RPMI7951 (cell line): ENCODE measurements at regions not wholly inside any gene's neighbourhood (a gene's known extent, or its start where the extent isn't known, plus 50 kb on each side); places are given as distances from the start of the nearest gene placed in this dataset.

Experiments used
- DNase-seq: peaks from one replicate; pipeline ENCODE4 v3.0.0-alpha.2; 2012; ENCODE audit warnings: low read depth

DNA sequence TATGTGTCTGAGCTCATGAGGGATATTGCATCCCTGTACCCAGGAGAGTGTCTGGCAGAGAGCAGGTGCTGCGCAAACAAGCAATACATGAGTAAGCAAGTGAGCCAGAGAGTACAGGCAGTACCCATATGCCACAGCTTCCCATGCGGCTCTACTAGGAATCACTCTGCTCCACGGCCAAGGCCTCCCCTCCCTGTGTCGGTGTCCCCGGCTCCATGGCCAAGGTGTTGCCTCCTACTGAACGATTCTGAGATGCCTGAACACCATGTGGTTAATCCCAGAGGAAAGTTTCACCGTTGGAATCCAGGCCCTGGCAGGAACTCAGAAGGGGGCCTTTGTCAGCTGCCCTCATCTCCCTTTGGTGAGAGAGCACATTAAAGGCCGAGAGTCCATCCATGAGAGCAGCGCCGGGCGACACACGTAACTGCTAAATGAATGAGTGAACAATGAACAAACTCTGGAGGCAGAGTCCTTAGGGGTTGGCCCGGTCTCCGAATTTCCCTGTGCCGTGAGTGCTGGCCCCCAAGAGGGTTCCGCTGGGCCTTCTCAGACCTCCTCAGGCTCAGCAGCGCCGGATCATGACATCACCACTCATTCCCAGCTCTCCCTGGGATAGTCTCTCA, 136.0 kb upstream of the FAM20C start:
- DNase-seq = no peak

DNA sequence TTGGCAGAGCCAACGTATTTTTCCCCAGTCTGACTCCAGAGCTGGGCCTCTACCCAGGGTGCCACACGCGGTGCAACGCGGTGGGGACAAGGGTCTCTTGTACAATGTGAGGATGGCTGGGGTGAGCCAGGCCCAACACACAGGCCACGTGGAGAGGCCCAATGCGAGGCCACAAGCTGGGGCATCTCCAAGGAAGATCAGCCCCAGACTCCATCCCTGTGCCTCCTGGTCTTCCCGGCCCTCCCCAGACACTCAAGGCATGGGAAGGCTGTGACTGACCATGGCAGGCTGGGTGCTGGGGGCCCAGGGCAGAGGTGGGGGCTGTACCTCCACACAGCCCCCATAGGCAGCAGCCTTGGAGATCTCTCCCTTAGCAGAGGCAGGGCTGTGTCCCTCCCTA, 135.3 kb upstream of the FAM20C start:
- DNase-seq = no peak

- peak; percentile 63 for DNase-seq
These were observed 134.7 kb upstream of the FAM20C start for GRCh38 chr7:57482-58255.

DNA sequence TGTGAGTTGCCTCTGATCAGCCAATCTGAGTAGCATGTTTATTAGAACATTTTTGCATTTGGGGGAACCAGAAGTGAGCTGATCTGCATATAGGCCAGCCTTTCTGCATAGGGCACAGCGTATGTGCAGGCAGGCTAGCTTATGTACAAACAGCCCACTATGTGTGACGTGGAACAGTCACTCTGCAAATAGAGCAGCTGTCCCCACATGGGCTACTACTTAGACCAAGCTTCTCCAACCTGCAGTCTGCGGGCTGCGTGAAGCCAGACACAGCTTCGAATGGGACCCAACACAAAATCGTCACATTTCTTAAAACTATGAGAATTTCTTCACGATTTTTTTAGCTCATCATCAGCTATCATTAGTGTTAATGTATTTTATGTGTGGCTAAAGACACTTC, 134.1 kb upstream of the FAM20C start:
- DNase-seq = no peak

GRCh38 chr7:59079-60016, 133.0 kb upstream of the FAM20C start:
- DNase-seq = no peak

DNA sequence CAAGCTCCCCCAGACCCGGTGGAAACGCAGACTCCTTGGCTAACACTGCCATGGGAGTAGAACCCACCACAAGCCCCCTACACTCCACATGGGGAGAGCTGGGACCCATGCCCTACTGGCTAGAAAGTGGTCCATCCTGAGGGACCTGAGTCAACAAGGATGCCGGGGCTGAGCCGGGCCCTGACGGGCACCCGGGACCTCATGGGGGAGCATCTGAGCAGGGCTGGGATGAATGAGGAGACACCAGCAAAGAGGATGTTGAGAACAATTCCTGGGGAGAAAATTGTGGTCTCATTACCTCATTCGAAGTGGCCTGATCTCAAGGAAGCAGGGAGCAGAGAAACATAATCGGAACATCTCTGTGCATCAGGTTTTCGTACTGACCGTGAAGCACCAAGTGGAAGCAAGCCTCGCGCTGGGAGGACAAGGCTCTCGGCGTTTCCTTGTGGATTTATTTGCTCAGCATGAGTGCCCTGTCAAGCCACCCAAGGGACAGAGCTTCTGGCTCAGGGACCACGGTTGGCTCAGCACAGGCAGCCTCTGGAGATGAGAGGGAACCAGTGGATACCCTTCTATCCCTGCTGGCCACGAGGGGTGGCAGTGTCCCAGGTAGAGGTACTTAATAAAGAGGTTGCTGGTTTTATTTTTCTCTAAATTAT, 132.2 kb upstream of the FAM20C start:
- DNase-seq = no peak

GRCh38 chr7:60706-61105, 131.7 kb upstream of the FAM20C start:
- no peak for DNase-seq

DNA sequence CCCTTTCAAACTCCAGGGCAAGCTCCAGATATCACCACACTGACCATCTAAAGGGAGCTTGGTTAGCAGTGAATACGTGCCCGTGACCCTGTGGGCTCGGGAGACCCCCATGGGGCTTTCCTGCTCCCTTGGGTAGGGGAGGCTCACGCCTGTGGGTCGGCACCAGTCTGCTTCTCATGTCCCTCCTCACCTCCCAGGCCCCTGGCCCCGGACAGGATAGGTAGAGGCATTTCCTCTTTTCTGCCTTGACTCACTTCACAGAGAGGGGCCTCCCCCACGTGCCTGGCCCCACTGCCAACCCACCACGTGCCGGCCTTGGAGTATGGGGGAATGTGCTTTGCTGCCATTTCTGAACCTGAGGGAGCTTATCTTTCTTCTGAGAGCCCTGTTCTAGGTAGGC, 131.3 kb upstream of the FAM20C start:
- DNase-seq = no peak

GRCh38 chr7:61576-62360, 130.6 kb upstream of the FAM20C start:
- DNase-seq = no peak

DNA sequence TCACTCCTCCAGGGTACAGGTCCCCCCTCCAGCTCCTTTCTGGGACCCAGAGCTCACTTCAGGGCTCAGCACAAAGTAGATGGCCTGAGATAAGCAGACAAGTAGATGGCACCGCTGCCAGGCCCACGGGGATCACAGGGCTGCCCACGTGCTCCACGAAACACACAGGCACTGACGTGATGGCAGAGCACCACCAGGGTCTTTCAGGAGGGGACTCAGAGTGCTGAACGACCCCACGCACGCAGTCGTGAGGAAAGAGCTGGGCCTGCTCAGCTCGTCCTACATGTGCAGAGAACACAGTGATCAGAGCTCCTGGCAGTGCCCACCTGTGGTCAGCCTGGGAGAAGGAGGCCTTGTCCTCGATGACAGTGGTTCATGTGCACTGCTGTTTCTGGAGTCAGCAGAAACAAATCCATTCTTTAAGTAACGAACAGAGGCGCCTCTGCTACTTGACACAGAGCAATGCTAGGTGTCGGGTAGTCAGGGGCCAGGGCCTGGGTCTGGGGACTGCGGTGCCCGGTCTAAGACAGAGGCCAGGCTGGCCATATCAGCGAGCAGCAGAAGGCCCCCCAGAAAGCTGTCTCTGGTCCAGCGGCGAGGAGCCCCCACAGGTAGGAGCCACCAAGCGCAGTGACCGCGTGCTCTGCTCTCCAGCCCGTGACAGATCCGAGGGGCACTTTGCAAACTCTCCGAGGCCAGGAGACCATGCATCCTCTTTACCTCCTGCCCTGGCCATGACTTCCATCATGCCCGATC, 129.8 kb upstream of the FAM20C start:
- DNase-seq = no peak

- DNase-seq = no peak
These were observed 129.3 kb upstream of the FAM20C start for GRCh38 chr7:63117-63480.

- DNase-seq = no peak
These were observed 128.8 kb upstream of the FAM20C start for GRCh38 chr7:63521-64021.

- DNase-seq = peak; percentile 80
These were observed 128.1 kb upstream of the FAM20C start for GRCh38 chr7:64098-64915.

DNA sequence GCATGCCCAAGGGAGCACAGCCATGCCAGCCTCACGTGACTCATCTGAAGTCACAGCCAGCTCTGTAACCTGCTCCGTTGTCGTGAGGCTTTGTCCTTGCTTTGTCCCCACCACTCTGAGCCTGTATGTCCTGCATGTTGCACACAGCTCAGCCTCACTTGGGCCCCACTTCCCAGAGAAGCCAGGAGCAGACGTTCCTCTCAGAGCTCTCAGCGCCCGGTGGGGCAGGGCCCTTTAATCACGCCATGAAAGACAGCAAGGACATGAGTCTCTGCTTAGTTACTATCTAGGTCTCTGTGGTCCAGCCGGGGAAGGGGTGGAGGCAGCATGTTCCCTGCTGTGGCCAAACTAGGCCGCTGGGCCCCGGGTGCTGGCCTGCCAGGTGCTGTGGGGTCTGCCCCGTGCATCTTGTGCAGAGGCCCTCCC, 127.4 kb upstream of the FAM20C start:
- peak; percentile 47 for DNase-seq

- DNase-seq = peak; percentile 74
These were observed 126.8 kb upstream of the FAM20C start for GRCh38 chr7:65554-65953.

- DNase-seq = no peak
These were observed 126.1 kb upstream of the FAM20C start for GRCh38 chr7:66296-66695.

DNA sequence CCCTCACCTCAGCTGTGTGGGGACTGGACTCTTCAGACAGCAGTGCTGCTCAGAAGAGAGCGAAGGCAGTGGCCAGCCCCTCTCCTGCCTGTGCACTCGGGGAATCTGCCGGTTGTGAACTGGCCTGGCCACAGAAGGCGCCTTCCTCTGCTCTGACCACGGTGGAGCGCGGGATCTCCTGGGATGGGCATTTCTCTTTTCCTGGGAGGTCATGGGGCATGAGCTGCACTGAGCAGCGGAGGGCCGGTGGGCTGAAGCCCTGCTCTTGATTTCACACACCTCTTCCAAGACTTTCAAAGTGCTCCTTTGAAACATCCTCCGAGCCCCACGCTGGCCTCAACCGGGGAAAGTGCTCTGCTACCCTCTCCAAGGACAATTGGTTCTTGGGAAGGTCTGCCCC, 125.6 kb upstream of the FAM20C start:
- DNase-seq = no peak

GRCh38 chr7:67661-68395, 124.5 kb upstream of the FAM20C start:
- DNase-seq = no peak

DNA sequence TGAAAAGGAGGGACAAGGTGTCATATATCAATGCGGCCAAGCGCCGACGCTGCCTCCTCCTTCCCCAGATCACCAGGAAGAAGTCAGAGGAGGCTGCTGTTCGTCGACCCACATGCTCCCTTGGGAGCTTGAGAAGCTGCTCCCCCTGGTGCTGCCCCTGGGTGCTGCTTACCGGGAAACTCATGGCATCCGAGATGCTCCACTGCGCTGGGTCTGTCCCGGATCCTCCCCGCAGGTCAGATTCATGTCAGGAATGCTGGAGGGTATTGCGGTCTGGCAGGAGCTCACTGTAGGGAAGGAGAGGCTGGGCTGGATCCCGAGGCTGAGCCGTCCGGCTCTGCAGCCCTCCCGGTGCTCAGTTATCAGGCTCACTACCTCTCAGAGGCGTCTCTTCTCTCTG, 123.7 kb upstream of the FAM20C start:
- peak; percentile 99 for DNase-seq
